ENCODE measurements at regions not wholly inside any gene's neighbourhood (a gene's known extent, or its start where the extent isn't known, plus 50 kb on each side); places are given as distances from the start of the nearest gene placed in this dataset.
"Not testable (repeated sequence)": the region's sequence is repeated elsewhere in the genome, so short reads cannot be mapped to it uniquely, and the experiment has no call there.

- Histone ChIP-seq H3K9me3 (replicated peaks) (peaks cover 42% of the 10 kb centered on the region), H3K27me3 (ENCODE audit: low read depth) (no peaks in the 10 kb centered on the region), H3K4me3 (no peak overlapping the region), H3K36me3 (no peaks in the 10 kb centered on the region), H3K4me1 (no peaks in the 10 kb centered on the region), H3K27ac (replicated peaks) (no peak overlapping the region)
- intact Hi-C loops (cut with micrococcal nuclease), result no loop called here
- no peak for DNase-seq
- TF ChIP-seq CTCF (IDR thresholded peaks at IDR 0.05; ENCODE audit: borderline replicate concordance), result no peak
Measured at GRCh38 chr16:51261919-51262318, 110.8 kb upstream of the SALL1 start.

- intact Hi-C loops (cut with micrococcal nuclease), result no loop called here
- Histone ChIP-seq H3K27me3 (ENCODE audit: low read depth) (no peaks in the 10 kb centered on the region), H3K4me1 (no peaks in the 10 kb centered on the region), H3K36me3 (no peaks in the 10 kb centered on the region), H3K9me3 (replicated peaks) (peaks cover 13% of the 10 kb centered on the region), H3K27ac (replicated peaks) (no peak overlapping the region), H3K4me3 (no peak overlapping the region)
- no peak for DNase-seq
- no peak for TF ChIP-seq CTCF (IDR thresholded peaks at IDR 0.05; ENCODE audit: borderline replicate concordance)
Measured at GRCh38 chr16:51255349-51255972, 104.4 kb upstream of the SALL1 start.

GRCh38 chr16:51254390-51254789 is 103.3 kb upstream of the SALL1 start:
- H3K27me3 ChIP-seq (ENCODE audit: low read depth); intact Hi-C loops (cut with micrococcal nuclease); H3K36me3 ChIP-seq; H3K27ac ChIP-seq (replicated peaks); H3K4me3 ChIP-seq; DNase-seq; H3K4me1 ChIP-seq: not testable (repeated sequence)
- peaks cover 15% of the 10 kb centered on the region for H3K9me3 ChIP-seq (replicated peaks)

- intact Hi-C loops (cut with micrococcal nuclease), result no loop called here
- no peaks in the 10 kb centered on the region for H3K4me1 ChIP-seq
- no peak for DNase-seq
- TF ChIP-seq CTCF (IDR thresholded peaks at IDR 0.05; ENCODE audit: borderline replicate concordance), result no peak
- no peaks in the 10 kb centered on the region for H3K36me3 ChIP-seq
- no peak overlapping the region for H3K27ac ChIP-seq (replicated peaks)
- no peak overlapping the region for H3K4me3 ChIP-seq
- peaks cover 6% of the 10 kb centered on the region for H3K9me3 ChIP-seq (replicated peaks)
- H3K27me3 ChIP-seq (ENCODE audit: low read depth), result no peaks in the 10 kb centered on the region
Measured at GRCh38 chr16:51248217-51248616, 97.1 kb upstream of the SALL1 start.

- peaks cover 6% of the 10 kb centered on the region for H3K9me3 ChIP-seq (replicated peaks)
- DNase-seq, result no peak
- no peak for TF ChIP-seq CTCF (IDR thresholded peaks at IDR 0.05; ENCODE audit: borderline replicate concordance)
- no peak overlapping the region for H3K4me3 ChIP-seq
- no peaks in the 10 kb centered on the region for H3K4me1 ChIP-seq
- no peaks in the 10 kb centered on the region for H3K27me3 ChIP-seq (ENCODE audit: low read depth)
- no peak overlapping the region for H3K27ac ChIP-seq (replicated peaks)
- H3K36me3 ChIP-seq, result no peaks in the 10 kb centered on the region
- intact Hi-C loops (cut with micrococcal nuclease), result no loop called here
Measured at GRCh38 chr16:51245658-51245995, 94.6 kb upstream of the SALL1 start.

GRCh38 chr16:51244887-51245657 is 94.0 kb upstream of the SALL1 start:
- H3K36me3 ChIP-seq, result no peaks in the 10 kb centered on the region
- no peak overlapping the region for H3K27ac ChIP-seq (replicated peaks)
- intact Hi-C loops (cut with micrococcal nuclease), result no loop called here
- no peak for DNase-seq
- H3K9me3 ChIP-seq (replicated peaks), result peaks cover 6% of the 10 kb centered on the region
- no peak overlapping the region for H3K4me3 ChIP-seq
- no peaks in the 10 kb centered on the region for H3K4me1 ChIP-seq
- no peaks in the 10 kb centered on the region for H3K27me3 ChIP-seq (ENCODE audit: low read depth)
- TF ChIP-seq CTCF (IDR thresholded peaks at IDR 0.05; ENCODE audit: borderline replicate concordance), result no peak

All from left ventricle myocardium inferior (tissue), 1 donor.